Endothelial cell of umbilical vein (primary cell): ENCODE measurements at regions not wholly inside any gene's neighbourhood (a gene's known extent, or its start where the extent isn't known, plus 50 kb on each side); places are given as distances from the start of the nearest gene placed in this dataset.

Experiments
- BruUV-seq: library from RNA; stranded (reverse); fragments of 400-500 nt; replicated peaks from 2 replicates; lab custom pipeline; 2021; lab: Mats Ljungman, UMichigan
- CTCF ChIA-PET: fragments of 300-600, 350-600 bp; sonication (Branson Sonifier 250); formaldehyde crosslinking; loops from one replicate; lab custom pipeline; 2021; ENCODE audit warnings: antibody characterized with exemption, inconsistent platforms; lab: Charles Lee
- POLR2A ChIA-PET: fragments of 300-600, 350-600 bp; sonication (Branson Sonifier 250); formaldehyde crosslinking; loops from one replicate; lab custom pipeline; 2021; ENCODE audit warnings: antibody characterized with exemption, inconsistent platforms; lab: Charles Lee
- DNase-seq: peaks from one replicate; pipeline ENCODE4 v3.0.0-alpha.2; 2011; ENCODE audit warnings: low read depth, low spot score
- FAIRE-seq: peaks from 2 replicates; lab custom pipeline; 2011; peaks lifted over from hg19 to GRCh38; lab: Jason Lieb, UNC
- H2AFZ ChIP-seq: 2 replicates; pipeline ENCODE4 v1.6.0; 2012; ENCODE audit warnings: low read depth, low read length, control low read depth, inconsistent platforms
- H3K27ac ChIP-seq: 2 replicates; pipeline ENCODE4 v1.5.1; 2011; ENCODE audit warnings: low read depth, mild to moderate bottlenecking, control low read depth, low read length, moderate library complexity; ENCODE audit not compliant: insufficient read depth
- H3K27me3 ChIP-seq, 2 experiments: 2 replicates each; pipeline versions ENCODE4 v1.6.0 to v1.6.1; 2011; ENCODE audit warnings: low read length in 2 of 2, mixed read lengths in 1 of 2; ENCODE audit not compliant: control insufficient read depth in 2 of 2, insufficient read depth in 2 of 2
- H3K36me3 ChIP-seq, 2 experiments: 2 replicates in 1 of 2; 3 replicates in 1 of 2; pipeline ENCODE4 v1.5.1; 2011; ENCODE audit warnings: low read length in 2 of 2, mild to moderate bottlenecking in 1 of 2, moderate library complexity in 1 of 2; ENCODE audit not compliant: control insufficient read depth in 2 of 2, insufficient read depth in 2 of 2; ENCODE audit errors: extremely low read depth in 1 of 2
- H3K4me1 ChIP-seq: 3 replicates; pipeline ENCODE4 v1.5.1; 2011; ENCODE audit warnings: mild to moderate bottlenecking, low read length; ENCODE audit not compliant: control insufficient read depth, insufficient read depth; ENCODE audit errors: extremely low read depth
- H3K4me2 ChIP-seq: 2 replicates; pipeline ENCODE4 v1.6.1; 2011; ENCODE audit warnings: low read length, control low read depth, mixed read lengths; ENCODE audit not compliant: insufficient read depth
- H3K4me3 ChIP-seq, 3 experiments: fragments of 200-600 bp in 1 of 3; sonication (generic), shearing (Covaris generic) in 1 of 3; replicated peaks in 1 of 3; 2 replicates each; pipeline ENCODE4 v1.5.1; 2011 to 2016; ENCODE audit warnings: control low read depth in 3 of 3, low read length in 3 of 3, mild to moderate bottlenecking in 2 of 3, inconsistent platforms in 1 of 3, low read depth in 1 of 3, moderate library complexity in 1 of 3; ENCODE audit not compliant: insufficient read depth in 1 of 3
- H3K79me2 ChIP-seq: 2 replicates; pipeline ENCODE4 v1.6.0; 2012; ENCODE audit warnings: low read length, inconsistent platforms; ENCODE audit not compliant: control insufficient read depth, insufficient read depth
- H3K9ac ChIP-seq: replicated peaks from 2 replicates; pipeline ENCODE3; 2011; ENCODE audit warnings: low read length, control low read depth; ENCODE audit not compliant: insufficient read depth; ENCODE audit errors: extremely low read depth
- H3K9me1 ChIP-seq: replicated peaks from 3 replicates; pipeline ENCODE4 v1.6.0; 2011; ENCODE audit warnings: mild to moderate bottlenecking, low read length; ENCODE audit not compliant: control insufficient read depth, insufficient read depth; ENCODE audit errors: extremely low read depth
- H3K9me3 ChIP-seq: replicated peaks from 2 replicates; pipeline ENCODE4 v1.5.1; 2012; ENCODE audit warnings: low read length, inconsistent platforms; ENCODE audit not compliant: control insufficient read depth, insufficient read depth
- H4K20me1 ChIP-seq: replicated peaks from 2 replicates; pipeline ENCODE3; 2011; ENCODE audit warnings: mild to moderate bottlenecking, low read length; ENCODE audit not compliant: control insufficient read depth, insufficient read depth; ENCODE audit errors: extremely low read depth
- CTCF ChIP-seq, 2 donors: IDR thresholded peaks; 1 replicate in 1 of 2; 2 replicates in 1 of 2; pipeline ENCODE4 v1.5.1; 2011; ENCODE audit warnings: low read length in 2 of 2, mild to moderate bottlenecking in 2 of 2, moderate library complexity in 2 of 2, control low read depth in 1 of 2, inconsistent platforms in 1 of 2, low read depth in 1 of 2; ENCODE audit not compliant: insufficient read depth in 1 of 2; ENCODE audit errors: extremely low read depth in 1 of 2
- GATA2 ChIP-seq: IDR thresholded peaks from 2 replicates; pipeline ENCODE4 v1.7.0; 2011; ENCODE audit warnings: low read depth, mild to moderate bottlenecking, moderate library complexity, mixed read lengths, low read length; ENCODE audit not compliant: insufficient read length, insufficient read depth
- dilution Hi-C: fragments of 300-500 bp; cut with MboI; formaldehyde crosslinking; loops from one replicate; pipeline ENCODE4 v1.15.0; 2019; ENCODE audit warnings: low sequenced_read_pairs; ENCODE audit not compliant: extremely low pct_ligation_motif_present
- intact Hi-C: fragments of 100-400 bp; cut with micrococcal nuclease; formaldehyde crosslinking; loops from one replicate; pipeline ENCODE4 v1.10.0; 2022

GRCh38 chr3:80445053-80445452 is 677.3 kb upstream of the ROBO1 start:
- POLR2A ChIA-PET = no interaction called here

GRCh38 chr3:80439490-80439889 is 671.7 kb upstream of the ROBO1 start:
- BruUV-seq = no TSS peak
- Histone ChIP-seq H3K79me2 (no peaks in the 10 kb centered on the region), H3K27ac (no peak overlapping the region), H2AFZ (no peak overlapping the region), H3K4me2 (no peak overlapping the region), H3K9me3 (no peaks in the 10 kb centered on the region), H3K4me3 (no peak overlapping the region), H3K27me3 (no peaks in the 10 kb centered on the region), H4K20me1 (no peaks in the 10 kb centered on the region), H3K36me3 (no peaks in the 10 kb centered on the region), H3K9me1 (no peaks in the 10 kb centered on the region), H3K4me1 (no peaks in the 10 kb centered on the region), H3K9ac (no peak overlapping the region)
- dilution Hi-C loops = no loop called here
- ChIA-PET CTCF (no interaction called here), POLR2A (no interaction called here)
- TF ChIP-seq GATA2 (no peak), CTCF (IDR thresholded peaks at IDR 0.05; ENCODE audit: extremely low read depth in 1 of 2, insufficient read depth in 1 of 2, low read depth in 1 of 2, low read length in 2 of 2) (no peak)
- intact Hi-C loops = no loop called here
- DNase-seq (no peak), FAIRE-seq (no peak)

More at GRCh38 chr3:80445053-80445452, 677.3 kb upstream of the ROBO1 start:
- FAIRE-seq = no peak
- H2AFZ ChIP-seq = no peak overlapping the region
- H3K9me3 ChIP-seq = no peaks in the 10 kb centered on the region
- TF ChIP-seq GATA2 (no peak), CTCF (IDR thresholded peaks at IDR 0.05; ENCODE audit: extremely low read depth in 1 of 2, insufficient read depth in 1 of 2, low read depth in 1 of 2, low read length in 2 of 2) (no peak)
- dilution Hi-C loops (no loop called here), intact Hi-C loops (no loop called here)
- BruUV-seq = no TSS peak
- H3K36me3 ChIP-seq = no peaks in the 10 kb centered on the region
- no peaks in the 10 kb centered on the region for H3K9me1 ChIP-seq
- no peaks in the 10 kb centered on the region for H3K27me3 ChIP-seq
- no peak overlapping the region for H3K9ac ChIP-seq
- H3K79me2 ChIP-seq = no peaks in the 10 kb centered on the region
- no peak overlapping the region for H3K27ac ChIP-seq
- no peaks in the 10 kb centered on the region for H4K20me1 ChIP-seq
- H3K4me1 ChIP-seq = no peaks in the 10 kb centered on the region
- no peak for DNase-seq
- CTCF ChIA-PET = interaction anchor here (1.4 kb wide), 1 partner anchor 12 kb away, joined by 6 read pairs; no protein-coding TSS in a partner anchor
- no peak overlapping the region for H3K4me3 ChIP-seq
- no peak overlapping the region for H3K4me2 ChIP-seq
